ENCODE measurements at regions not wholly inside any gene's neighbourhood (a gene's known extent, or its start where the extent isn't known, plus 50 kb on each side); places are given as distances from the start of the nearest gene placed in this dataset.
"Not testable (repeated sequence)": the region's sequence is repeated elsewhere in the genome, so short reads cannot be mapped to it uniquely, and the experiment has no call there.

GRCh38 chr7:29701540-29701939, 104.8 kb upstream of the WIPF3 start:
- not testable (repeated sequence) for TF ChIP-seq POLR2A (IDR thresholded peaks at IDR 0.05; ENCODE audit: low read depth, low read length); TAF1 (IDR thresholded peaks at IDR 0.05; ENCODE audit: low read depth, low read length); POLR2AphosphoS5 (IDR thresholded peaks at IDR 0.05; ENCODE audit: low read depth, low read length); SPI1 (IDR thresholded peaks at IDR 0.05; ENCODE audit: low read depth, low read length); PAX5 (IDR thresholded peaks at IDR 0.05; ENCODE audit: insufficient read depth, low read length, severe bottlenecking)
